ENCODE measurements at regions not wholly inside any gene's neighbourhood (a gene's known extent, or its start where the extent isn't known, plus 50 kb on each side); places are given as distances from the start of the nearest gene placed in this dataset.
"Not testable (repeated sequence)": the region's sequence is repeated elsewhere in the genome, so short reads cannot be mapped to it uniquely, and the experiment has no call there.

GRCh38 chr14:23862513-23862912 is 91.1 kb upstream of the DHRS4 start:
- FAIRE-seq: no peak

- no peak for FAIRE-seq
Observed at GRCh38 chr14:23863836-23864235, 89.7 kb upstream of the DHRS4 start.

GRCh38 chr14:23864259-23864658 is 89.3 kb upstream of the DHRS4 start:
- FAIRE-seq: no peak

- FAIRE-seq: no peak
Observed at GRCh38 chr14:23864861-23865260, 88.7 kb upstream of the DHRS4 start.

- no peak for FAIRE-seq
Observed at GRCh38 chr14:23865502-23865901, 88.1 kb upstream of the DHRS4 start.

- no peak for FAIRE-seq
Observed at GRCh38 chr14:23866269-23866668, 87.3 kb upstream of the DHRS4 start.

- no peak for FAIRE-seq
Observed at GRCh38 chr14:23869078-23869719, 84.4 kb upstream of the DHRS4 start.

- no peak for FAIRE-seq
Observed at GRCh38 chr14:23876160-23876750, 77.3 kb upstream of the DHRS4 start.

GRCh38 chr14:23877111-23877510 is 76.5 kb upstream of the DHRS4 start:
- no peak for FAIRE-seq

GRCh38 chr14:23877538-23878180 is 75.9 kb upstream of the DHRS4 start:
- no peak for FAIRE-seq

- no peak for FAIRE-seq
Observed at GRCh38 chr14:23881282-23881681, 72.3 kb upstream of the DHRS4 start.

GRCh38 chr14:23883684-23884540 is 69.7 kb upstream of the DHRS4 start:
- no peak for FAIRE-seq

- peak; percentile 62 for FAIRE-seq
Observed at GRCh38 chr14:23884541-23884904, 69.0 kb upstream of the DHRS4 start.

- no peak for FAIRE-seq
Observed at GRCh38 chr14:23887536-23887935, 66.0 kb upstream of the DHRS4 start.

- not testable (repeated sequence) for FAIRE-seq
Observed at GRCh38 chr14:23891717-23892116, 61.9 kb upstream of the DHRS4 start.

- FAIRE-seq: not testable (repeated sequence)
Observed at GRCh38 chr14:23892289-23892688, 61.3 kb upstream of the DHRS4 start.

GRCh38 chr14:23894362-23895052 is 59.1 kb upstream of the DHRS4 start:
- FAIRE-seq: no peak

- no peak for FAIRE-seq
Observed at GRCh38 chr14:23895053-23895419, 58.5 kb upstream of the DHRS4 start.

GRCh38 chr14:23895480-23895879 is 58.1 kb upstream of the DHRS4 start:
- no peak for FAIRE-seq

GRCh38 chr14:23896609-23897153 is 56.9 kb upstream of the DHRS4 start:
- no peak for FAIRE-seq

GRCh38 chr14:23897291-23897690 is 56.3 kb upstream of the DHRS4 start:
- peak; percentile 75 for FAIRE-seq

GRCh38 chr14:23898359-23898758 is 55.2 kb upstream of the DHRS4 start:
- FAIRE-seq: not testable (repeated sequence)

GRCh38 chr14:23899788-23900187 is 53.8 kb upstream of the DHRS4 start:
- no peak for FAIRE-seq

Measured in islet of Langerhans (tissue), 1 donor.